Endothelial cell of umbilical vein (primary cell): ENCODE measurements at regions not wholly inside any gene's neighbourhood (a gene's known extent, or its start where the extent isn't known, plus 50 kb on each side); places are given as distances from the start of the nearest gene placed in this dataset.

ENCODE experiments used
- BruUV-seq: library from RNA; stranded (reverse); fragments of 400-500 nt; replicated peaks from 2 replicates; lab custom pipeline; 2021; lab: Mats Ljungman, UMichigan
- CTCF ChIA-PET: fragments of 300-600, 350-600 bp; sonication (Branson Sonifier 250); formaldehyde crosslinking; loops from one replicate; lab custom pipeline; 2021; ENCODE audit warnings: antibody characterized with exemption, inconsistent platforms; lab: Charles Lee
- POLR2A ChIA-PET: fragments of 300-600, 350-600 bp; sonication (Branson Sonifier 250); formaldehyde crosslinking; loops from one replicate; lab custom pipeline; 2021; ENCODE audit warnings: antibody characterized with exemption, inconsistent platforms; lab: Charles Lee
- DNase-seq: peaks from one replicate; pipeline ENCODE4 v3.0.0-alpha.2; 2011; ENCODE audit warnings: low read depth, low spot score
- FAIRE-seq: peaks from 2 replicates; lab custom pipeline; 2011; peaks lifted over from hg19 to GRCh38; lab: Jason Lieb, UNC
- H2AFZ ChIP-seq: 2 replicates; pipeline ENCODE4 v1.6.0; 2012; ENCODE audit warnings: low read depth, low read length, control low read depth, inconsistent platforms
- H3K27ac ChIP-seq: 2 replicates; pipeline ENCODE4 v1.5.1; 2011; ENCODE audit warnings: low read depth, mild to moderate bottlenecking, control low read depth, low read length, moderate library complexity; ENCODE audit not compliant: insufficient read depth
- H3K27me3 ChIP-seq, 2 experiments: 2 replicates each; pipeline versions ENCODE4 v1.6.0 to v1.6.1; 2011; ENCODE audit warnings: low read length in 2 of 2, mixed read lengths in 1 of 2; ENCODE audit not compliant: control insufficient read depth in 2 of 2, insufficient read depth in 2 of 2
- H3K36me3 ChIP-seq, 2 experiments: 2 replicates in 1 of 2; 3 replicates in 1 of 2; pipeline ENCODE4 v1.5.1; 2011; ENCODE audit warnings: low read length in 2 of 2, mild to moderate bottlenecking in 1 of 2, moderate library complexity in 1 of 2; ENCODE audit not compliant: control insufficient read depth in 2 of 2, insufficient read depth in 2 of 2; ENCODE audit errors: extremely low read depth in 1 of 2
- H3K4me1 ChIP-seq: 3 replicates; pipeline ENCODE4 v1.5.1; 2011; ENCODE audit warnings: mild to moderate bottlenecking, low read length; ENCODE audit not compliant: control insufficient read depth, insufficient read depth; ENCODE audit errors: extremely low read depth
- H3K4me2 ChIP-seq: 2 replicates; pipeline ENCODE4 v1.6.1; 2011; ENCODE audit warnings: low read length, control low read depth, mixed read lengths; ENCODE audit not compliant: insufficient read depth
- H3K4me3 ChIP-seq, 3 experiments: fragments of 200-600 bp in 1 of 3; sonication (generic), shearing (Covaris generic) in 1 of 3; replicated peaks in 1 of 3; 2 replicates each; pipeline ENCODE4 v1.5.1; 2011 to 2016; ENCODE audit warnings: control low read depth in 3 of 3, low read length in 3 of 3, mild to moderate bottlenecking in 2 of 3, inconsistent platforms in 1 of 3, low read depth in 1 of 3, moderate library complexity in 1 of 3; ENCODE audit not compliant: insufficient read depth in 1 of 3
- H3K79me2 ChIP-seq: 2 replicates; pipeline ENCODE4 v1.6.0; 2012; ENCODE audit warnings: low read length, inconsistent platforms; ENCODE audit not compliant: control insufficient read depth, insufficient read depth
- H3K9ac ChIP-seq: replicated peaks from 2 replicates; pipeline ENCODE3; 2011; ENCODE audit warnings: low read length, control low read depth; ENCODE audit not compliant: insufficient read depth; ENCODE audit errors: extremely low read depth
- H3K9me1 ChIP-seq: replicated peaks from 3 replicates; pipeline ENCODE4 v1.6.0; 2011; ENCODE audit warnings: mild to moderate bottlenecking, low read length; ENCODE audit not compliant: control insufficient read depth, insufficient read depth; ENCODE audit errors: extremely low read depth
- H3K9me3 ChIP-seq: replicated peaks from 2 replicates; pipeline ENCODE4 v1.5.1; 2012; ENCODE audit warnings: low read length, inconsistent platforms; ENCODE audit not compliant: control insufficient read depth, insufficient read depth
- H4K20me1 ChIP-seq: replicated peaks from 2 replicates; pipeline ENCODE3; 2011; ENCODE audit warnings: mild to moderate bottlenecking, low read length; ENCODE audit not compliant: control insufficient read depth, insufficient read depth; ENCODE audit errors: extremely low read depth
- CTCF ChIP-seq, 2 donors: IDR thresholded peaks; 1 replicate in 1 of 2; 2 replicates in 1 of 2; pipeline ENCODE4 v1.5.1; 2011; ENCODE audit warnings: low read length in 2 of 2, mild to moderate bottlenecking in 2 of 2, moderate library complexity in 2 of 2, control low read depth in 1 of 2, inconsistent platforms in 1 of 2, low read depth in 1 of 2; ENCODE audit not compliant: insufficient read depth in 1 of 2; ENCODE audit errors: extremely low read depth in 1 of 2
- EZH2 ChIP-seq: IDR thresholded peaks from 2 replicates; pipeline ENCODE4 v1.6.1; 2012; ENCODE audit warnings: borderline replicate concordance, low read depth, mild to moderate bottlenecking, moderate library complexity, low read length, inconsistent platforms; ENCODE audit not compliant: severe bottlenecking
- FOS ChIP-seq: IDR thresholded peaks from 2 replicates; pipeline ENCODE4 v1.6.1; 2011; ENCODE audit warnings: mild to moderate bottlenecking, low read length, moderate library complexity, borderline replicate concordance; ENCODE audit not compliant: insufficient read depth
- GATA2 ChIP-seq: IDR thresholded peaks from 2 replicates; pipeline ENCODE4 v1.7.0; 2011; ENCODE audit warnings: low read depth, mild to moderate bottlenecking, moderate library complexity, mixed read lengths, low read length; ENCODE audit not compliant: insufficient read length, insufficient read depth
- JUN ChIP-seq: IDR thresholded peaks from 2 replicates; pipeline ENCODE4 v1.6.1; 2011; ENCODE audit warnings: borderline replicate concordance, low read depth; ENCODE audit not compliant: insufficient read length, insufficient read depth
- MAX ChIP-seq: IDR thresholded peaks from 2 replicates; pipeline ENCODE4 v1.6.1; 2011; ENCODE audit not compliant: insufficient read depth, insufficient read length
- MYC ChIP-seq: IDR thresholded peaks from one replicate; pipeline ENCODE4 v1.6.1; 2011; ENCODE audit warnings: mild to moderate bottlenecking, low read depth, low read length
- dilution Hi-C: fragments of 300-500 bp; cut with MboI; formaldehyde crosslinking; loops from one replicate; pipeline ENCODE4 v1.15.0; 2019; ENCODE audit warnings: low sequenced_read_pairs; ENCODE audit not compliant: extremely low pct_ligation_motif_present
- intact Hi-C: fragments of 100-400 bp; cut with micrococcal nuclease; formaldehyde crosslinking; loops from one replicate; pipeline ENCODE4 v1.10.0; 2022

GRCh38 chr13:72341904-72342303 lies 385.5 kb downstream of the MZT1 start:
- intact Hi-C loops, result no loop called here
- Histone ChIP-seq H3K27ac (no peak overlapping the region), H4K20me1 (no peaks in the 10 kb centered on the region), H3K9me1 (no peaks in the 10 kb centered on the region), H3K9ac (no peak overlapping the region), H3K27me3 (no peaks in the 10 kb centered on the region), H3K4me2 (no peak overlapping the region), H3K4me3 (no peak overlapping the region), H3K4me1 (no peaks in the 10 kb centered on the region), H3K9me3 (no peaks in the 10 kb centered on the region), H3K79me2 (no peaks in the 10 kb centered on the region), H3K36me3 (no peaks in the 10 kb centered on the region), H2AFZ (no peak overlapping the region)
- dilution Hi-C loops, result no loop called here
- DNase-seq, result no peak
- ChIA-PET CTCF (no interaction called here), POLR2A (no interaction called here)
- FAIRE-seq, result no peak
- TF ChIP-seq JUN (no peak), MYC (no peak), FOS (no peak), GATA2 (no peak), MAX (no peak)
- BruUV-seq, result no TSS peak

GRCh38 chr13:72317346-72318109 lies 409.9 kb downstream of the MZT1 start:
- Histone ChIP-seq H3K36me3 (no peaks in the 10 kb centered on the region), H3K9me1 (no peaks in the 10 kb centered on the region), H3K9me3 (no peaks in the 10 kb centered on the region), H3K4me3 (no peak overlapping the region), H3K27me3 (no peaks in the 10 kb centered on the region), H3K27ac (no peak overlapping the region), H3K4me1 (no peaks in the 10 kb centered on the region), H3K79me2 (no peaks in the 10 kb centered on the region), H3K9ac (no peak overlapping the region), H4K20me1 (no peaks in the 10 kb centered on the region), H3K4me2 (no peak overlapping the region), H2AFZ (no peak overlapping the region)
- BruUV-seq, result no TSS peak
- TF ChIP-seq FOS (no peak), EZH2 (no peak), MYC (no peak), JUN (no peak), MAX (no peak), CTCF (IDR thresholded peaks at IDR 0.05; ENCODE audit: extremely low read depth in 1 of 2, insufficient read depth in 1 of 2, low read depth in 1 of 2, low read length in 2 of 2) (no peak), GATA2 (no peak)
- intact Hi-C loops (no loop called here), dilution Hi-C loops (no loop called here)
- FAIRE-seq (no peak), DNase-seq (no peak)
- ChIA-PET CTCF (no interaction called here), POLR2A (no interaction called here)
